HUES6 (cell line): ENCODE measurements at regions not wholly inside any gene's neighbourhood (a gene's known extent, or its start where the extent isn't known, plus 50 kb on each side); places are given as distances from the start of the nearest gene placed in this dataset.
A peak's percentile ranks its signal among the peaks of the same experiment; 100 is the strongest.
"Not testable (repeated sequence)": the region's sequence is repeated elsewhere in the genome, so short reads cannot be mapped to it uniquely, and the experiment has no call there.

Experiments
- H3K27ac ChIP-seq: 2 replicates; pipeline ENCODE4 v1.7.0; 2013; ENCODE audit warnings: low read depth, mild to moderate bottlenecking, low read length, inconsistent platforms
- H3K27me3 ChIP-seq: 2 replicates; pipeline ENCODE4 v1.6.1; 2013; ENCODE audit warnings: low read length; ENCODE audit not compliant: control insufficient read depth, insufficient read depth
- H3K36me3 ChIP-seq: 2 replicates; pipeline ENCODE4 v1.6.1; 2013; ENCODE audit warnings: low read length; ENCODE audit not compliant: control insufficient read depth, insufficient read depth
- H3K4me1 ChIP-seq: 2 replicates; pipeline ENCODE4 v1.6.1; 2013; ENCODE audit warnings: low read length; ENCODE audit not compliant: control insufficient read depth, insufficient read depth
- H3K4me3 ChIP-seq: 2 replicates; pipeline ENCODE4 v1.5.1; 2013; ENCODE audit warnings: low read depth, low read length
- H3K9ac ChIP-seq: one replicate; pipeline ENCODE4 v1.6.1; 2013; ENCODE audit warnings: mild to moderate bottlenecking, low read length
- H3K9me3 ChIP-seq: 2 replicates; pipeline ENCODE4 v1.6.1; 2013; ENCODE audit warnings: low read depth, low read length; ENCODE audit not compliant: control insufficient read depth, insufficient read depth

DNA sequence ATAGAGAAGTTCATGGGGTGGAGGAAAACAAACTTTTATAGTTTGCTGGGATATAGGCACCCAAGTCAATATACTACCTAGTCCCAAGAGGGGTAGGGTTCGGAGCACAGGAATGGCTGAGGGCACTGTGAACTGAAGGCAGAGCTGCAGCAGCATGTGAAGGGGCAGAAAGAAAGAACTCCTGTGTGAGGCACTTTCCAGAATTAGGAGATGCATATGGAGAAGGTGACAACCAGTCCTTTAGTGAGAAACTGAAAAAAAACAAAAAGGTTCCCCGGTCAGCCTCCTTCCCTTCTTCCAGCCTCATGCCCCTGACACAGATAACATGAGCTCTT lies 429.1 kb downstream of the DSC3 start:
- H3K27ac ChIP-seq, result peak overlapping the region; percentile 60; the same call in 1 of the 2 replicates
- H3K9ac ChIP-seq, result peak overlapping the region; percentile 90
- H3K4me3 ChIP-seq, result no peak overlapping the region

GRCh38 chr18:30601541-30601940 lies 441.0 kb downstream of the DSC3 start:
- Histone ChIP-seq H3K4me1 (no peaks in the 10 kb centered on the region), H3K4me3 (no peak overlapping the region), H3K27me3 (no peaks in the 10 kb centered on the region), H3K9ac (no peak overlapping the region), H3K27ac (no peak overlapping the region), H3K9me3 (no peaks in the 10 kb centered on the region), H3K36me3 (no peaks in the 10 kb centered on the region)

More for the DNA sequence above, 429.1 kb downstream of the DSC3 start:
- Histone ChIP-seq H3K9me3 (no peaks in the 10 kb centered on the region), H3K4me1 (peaks cover 29% of the 10 kb centered on the region), H3K36me3 (no peaks in the 10 kb centered on the region), H3K27me3 (no peaks in the 10 kb centered on the region)

- H3K4me1 ChIP-seq, result no peaks in the 10 kb centered on the region
These were observed 445.3 kb downstream of the DSC3 start for GRCh38 chr18:30597202-30597601.

GRCh38 chr18:30596635-30597034 lies 445.9 kb downstream of the DSC3 start:
- Histone ChIP-seq H3K4me1 (no peaks in the 10 kb centered on the region), H3K9me3 (no peaks in the 10 kb centered on the region; the same call in 1 of the 2 replicates), H3K9ac (no peak overlapping the region), H3K4me3 (no peak overlapping the region), H3K27me3 (no peaks in the 10 kb centered on the region), H3K36me3 (no peaks in the 10 kb centered on the region), H3K27ac (no peak overlapping the region)

More at GRCh38 chr18:30597202-30597601, 445.3 kb downstream of the DSC3 start:
- no peak overlapping the region for H3K9ac ChIP-seq
- no peak overlapping the region for H3K27ac ChIP-seq
- no peaks in the 10 kb centered on the region for H3K36me3 ChIP-seq
- H3K4me3 ChIP-seq, result no peak overlapping the region
- H3K9me3 ChIP-seq, result no peaks in the 10 kb centered on the region
- H3K27me3 ChIP-seq, result no peaks in the 10 kb centered on the region

- Histone ChIP-seq H3K4me1 (no peaks in the 10 kb centered on the region), H3K36me3 (no peaks in the 10 kb centered on the region), H3K27ac (no peak overlapping the region), H3K4me3 (no peak overlapping the region), H3K9me3 (no peaks in the 10 kb centered on the region; the same call in 1 of the 2 replicates), H3K9ac (no peak overlapping the region), H3K27me3 (no peaks in the 10 kb centered on the region)
These were observed 446.6 kb downstream of the DSC3 start for GRCh38 chr18:30595942-30596341.

DNA sequence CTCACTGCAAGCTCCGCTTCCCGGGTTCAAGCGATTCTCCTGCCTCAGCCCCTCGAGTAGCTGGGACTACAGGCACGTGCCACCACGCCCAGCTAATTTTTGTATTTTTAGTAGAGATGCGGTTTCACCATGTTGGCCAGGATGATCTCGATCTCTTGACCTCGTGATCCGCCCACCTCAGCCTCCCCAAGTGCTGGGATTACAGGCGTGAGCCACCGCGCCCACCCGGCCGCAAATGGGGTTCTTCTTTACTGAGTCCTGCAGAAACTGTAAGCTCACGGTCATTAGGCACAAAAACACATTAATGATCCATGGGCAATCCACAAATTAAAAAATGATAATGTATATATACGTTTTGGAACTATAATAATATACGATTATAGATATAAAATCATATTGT lies 447.6 kb downstream of the DSC3 start:
- not testable (repeated sequence) for H3K4me3 ChIP-seq, H3K4me1 ChIP-seq, H3K27me3 ChIP-seq

GRCh38 chr18:30591462-30591861 lies 451.1 kb downstream of the DSC3 start:
- no peaks in the 10 kb centered on the region; the same call in 1 of the 2 replicates for H3K9me3 ChIP-seq
- no peaks in the 10 kb centered on the region for H3K36me3 ChIP-seq
- no peak overlapping the region for H3K4me3 ChIP-seq
- no peak overlapping the region for H3K9ac ChIP-seq
- H3K27ac ChIP-seq, result no peak overlapping the region
- no peaks in the 10 kb centered on the region for H3K4me1 ChIP-seq
- no peaks in the 10 kb centered on the region for H3K27me3 ChIP-seq

More for the DNA sequence above, 447.6 kb downstream of the DSC3 start:
- H3K36me3 ChIP-seq, H3K9me3 ChIP-seq, H3K27ac ChIP-seq, H3K9ac ChIP-seq: not testable (repeated sequence)

DNA sequence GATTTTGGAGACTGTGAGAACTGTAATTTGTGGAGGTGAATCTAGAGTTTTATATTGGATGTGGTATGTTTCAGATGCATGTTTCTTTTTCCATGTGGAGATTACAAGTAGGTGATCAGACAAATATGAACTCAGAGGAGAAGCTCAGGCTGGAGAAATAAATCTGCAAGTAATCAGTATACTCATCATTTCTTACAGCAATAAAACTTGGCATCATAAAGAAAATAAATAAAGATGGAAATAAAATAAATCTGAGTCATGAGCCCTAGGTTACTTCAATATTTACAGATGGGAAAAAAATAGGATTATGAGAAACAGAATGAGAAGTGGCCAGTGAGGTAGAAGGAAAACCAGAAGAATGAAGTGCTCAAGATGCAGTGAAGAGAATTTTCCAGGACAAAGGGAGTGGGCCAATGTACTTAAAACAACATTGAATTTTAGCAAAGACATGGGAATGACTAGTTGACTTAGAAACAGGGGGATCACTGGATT lies 453.8 kb downstream of the DSC3 start:
- Histone ChIP-seq H3K36me3 (no peaks in the 10 kb centered on the region), H3K9ac (no peak overlapping the region), H3K9me3 (peaks cover 3% of the 10 kb centered on the region; the same call in 1 of the 2 replicates), H3K4me3 (no peak overlapping the region), H3K27me3 (no peaks in the 10 kb centered on the region), H3K27ac (no peak overlapping the region), H3K4me1 (no peaks in the 10 kb centered on the region)

GRCh38 chr18:30583768-30584167 lies 458.8 kb downstream of the DSC3 start:
- no peaks in the 10 kb centered on the region for H3K27me3 ChIP-seq
- peaks cover 3% of the 10 kb centered on the region; the same call in 1 of the 2 replicates for H3K9me3 ChIP-seq
- H3K9ac ChIP-seq, result no peak overlapping the region
- H3K4me1 ChIP-seq, result no peaks in the 10 kb centered on the region; the same call in 1 of the 2 replicates
- H3K4me3 ChIP-seq, result no peak overlapping the region
- H3K36me3 ChIP-seq, result no peaks in the 10 kb centered on the region
- no peak overlapping the region for H3K27ac ChIP-seq

GRCh38 chr18:30582078-30582477 lies 460.5 kb downstream of the DSC3 start:
- Histone ChIP-seq H3K9me3 (peaks cover 3% of the 10 kb centered on the region; the same call in 1 of the 2 replicates), H3K27ac (no peak overlapping the region), H3K36me3 (no peaks in the 10 kb centered on the region), H3K4me3 (no peak overlapping the region), H3K4me1 (no peaks in the 10 kb centered on the region; the same call in 1 of the 2 replicates), H3K27me3 (no peaks in the 10 kb centered on the region), H3K9ac (no peak overlapping the region)

- Histone ChIP-seq H3K9me3 (no peaks in the 10 kb centered on the region), H3K4me3 (no peak overlapping the region), H3K27me3 (no peaks in the 10 kb centered on the region), H3K9ac (no peak overlapping the region), H3K36me3 (no peaks in the 10 kb centered on the region), H3K27ac (no peak overlapping the region), H3K4me1 (no peaks in the 10 kb centered on the region; the same call in 1 of the 2 replicates)
These were observed 463.8 kb downstream of the DSC3 start for GRCh38 chr18:30578707-30579106.

GRCh38 chr18:30572214-30572613 lies 470.3 kb downstream of the DSC3 start:
- H3K27me3 ChIP-seq, result no peaks in the 10 kb centered on the region
- H3K9me3 ChIP-seq, result no peaks in the 10 kb centered on the region
- H3K4me1 ChIP-seq, result no peaks in the 10 kb centered on the region
- H3K4me3 ChIP-seq, result no peak overlapping the region
- H3K27ac ChIP-seq, result no peak overlapping the region
- no peak overlapping the region for H3K9ac ChIP-seq
- no peaks in the 10 kb centered on the region for H3K36me3 ChIP-seq
